Retinal pigment epithelial cell (primary cell): ENCODE measurements at regions not wholly inside any gene's neighbourhood (a gene's known extent, or its start where the extent isn't known, plus 50 kb on each side); places are given as distances from the start of the nearest gene placed in this dataset.

Source experiments
- DNase-seq: peaks from one replicate; pipeline ENCODE4 v3.0.0-alpha.2; 2010; ENCODE audit warnings: low read depth
- H3K4me3 ChIP-seq: 2 replicates; pipeline ENCODE4 v1.5.1; 2011; ENCODE audit warnings: mild to moderate bottlenecking, low read length, control low read depth, moderate library complexity
- CTCF ChIP-seq: conservative IDR thresholded peaks from 2 replicates; pipeline ENCODE4 v1.5.1; 2011; ENCODE audit warnings: low read depth, low read length, control low read depth, inconsistent platforms

- no peak overlapping the region for H3K4me3 ChIP-seq
- no peak for TF ChIP-seq CTCF
- DNase-seq, result no peak
Observed at GRCh38 chr16:51636920-51637769, 486.1 kb upstream of the SALL1 start.

GRCh38 chr16:51635181-51635580 lies 484.1 kb upstream of the SALL1 start:
- no peak for TF ChIP-seq CTCF
- DNase-seq, result no peak

GRCh38 chr16:51630076-51630475 lies 479.0 kb upstream of the SALL1 start:
- no peak for TF ChIP-seq CTCF
- DNase-seq, result no peak

More at GRCh38 chr16:51635181-51635580, 484.1 kb upstream of the SALL1 start:
- H3K4me3 ChIP-seq, result no peak overlapping the region

GRCh38 chr16:51629576-51629975 lies 478.5 kb upstream of the SALL1 start:
- H3K4me3 ChIP-seq, result no peak overlapping the region
- TF ChIP-seq CTCF, result no peak
- no peak for DNase-seq

More at GRCh38 chr16:51630076-51630475, 479.0 kb upstream of the SALL1 start:
- no peak overlapping the region for H3K4me3 ChIP-seq

GRCh38 chr16:51624080-51624775 lies 473.2 kb upstream of the SALL1 start:
- no peak overlapping the region for H3K4me3 ChIP-seq
- no peak for DNase-seq
- TF ChIP-seq CTCF, result no peak

- no peak for DNase-seq
- no peak for TF ChIP-seq CTCF
- H3K4me3 ChIP-seq, result no peak overlapping the region
Observed at GRCh38 chr16:51621610-51622009, 470.5 kb upstream of the SALL1 start.

- no peak overlapping the region for H3K4me3 ChIP-seq
- DNase-seq, result no peak
- TF ChIP-seq CTCF, result no peak
Observed at GRCh38 chr16:51615141-51615540, 464.1 kb upstream of the SALL1 start.
